Endodermal cell (in vitro differentiated cells): ENCODE measurements at regions not wholly inside any gene's neighbourhood (a gene's known extent, or its start where the extent isn't known, plus 50 kb on each side); places are given as distances from the start of the nearest gene placed in this dataset.

Experiments
- DNase-seq: peaks from one replicate; pipeline ENCODE4 v3.0.0-alpha.2; 2017
- H3K27ac ChIP-seq: 2 replicates; pipeline ENCODE4 v1.5.1; 2013; ENCODE audit warnings: mild to moderate bottlenecking, low read depth, low read length, moderate library complexity
- H3K27me3 ChIP-seq: 2 replicates; pipeline ENCODE4 v1.6.1; 2013; ENCODE audit warnings: mild to moderate bottlenecking, low read length, moderate library complexity; ENCODE audit not compliant: insufficient read depth, control insufficient read depth, poor library complexity, severe bottlenecking
- H3K36me3 ChIP-seq: 2 replicates; pipeline ENCODE4 v1.7.0; 2013; ENCODE audit warnings: mild to moderate bottlenecking, low read length, moderate library complexity; ENCODE audit not compliant: control insufficient read depth, insufficient read depth
- H3K4me1 ChIP-seq: one replicate; pipeline ENCODE4 v1.7.0; 2013; ENCODE audit warnings: low read length; ENCODE audit not compliant: control insufficient read depth, insufficient read depth
- H3K4me3 ChIP-seq: 2 replicates; pipeline ENCODE4 v1.5.1; 2013; ENCODE audit warnings: mild to moderate bottlenecking, low read length, moderate library complexity
- H3K9ac ChIP-seq: 2 replicates; pipeline ENCODE4 v1.6.1; 2013; ENCODE audit warnings: mild to moderate bottlenecking, low read length, moderate library complexity; ENCODE audit not compliant: poor library complexity, severe bottlenecking; ENCODE audit errors: extremely low read depth
- H3K9me3 ChIP-seq: 2 replicates; pipeline ENCODE4 v1.6.1; 2013; ENCODE audit warnings: mild to moderate bottlenecking, low read length, moderate library complexity; ENCODE audit not compliant: control insufficient read depth
- H3K27ac Mint-ChIP-seq: 2 replicates; pipeline ENCODE4 v1.8.0; 2020; ENCODE audit warnings: mixed read lengths
- H3K27me3 Mint-ChIP-seq: 2 replicates; pipeline ENCODE4 v1.8.0; 2021; ENCODE audit warnings: mild to moderate bottlenecking, mixed read lengths; ENCODE audit not compliant: insufficient read depth
- H3K36me3 Mint-ChIP-seq: 2 replicates; pipeline ENCODE4 v1.8.0; 2020; ENCODE audit warnings: low read depth, mixed read lengths
- H3K4me1 Mint-ChIP-seq: 2 replicates; pipeline ENCODE4 v1.8.0; 2020; ENCODE audit warnings: mixed read lengths
- H3K4me3 Mint-ChIP-seq: 2 replicates; pipeline ENCODE4 v1.8.0; 2020; ENCODE audit warnings: mild to moderate bottlenecking, moderate library complexity, mixed read lengths
- H3K9me3 Mint-ChIP-seq: 2 replicates; pipeline ENCODE4 v1.8.0; 2020; ENCODE audit warnings: mild to moderate bottlenecking, mixed read lengths
- WGBS, 2 experiments: methylation state at CpG; one replicate each; pipeline versions ENCODE4 v1.1.5 to v1.1.7; 2013; ENCODE audit warnings: missing lambda C conversion rate in 2 of 2, mixed read lengths in 1 of 2; ENCODE audit not compliant: insufficient coverage in 1 of 2, insufficient read length in 1 of 2; 5-methylcytosine and 5-hydroxymethylcytosine counted together
- TF ChIP-seq, protein P1 (sequence below): fragments of 200-600 bp; sonication (generic); conservative IDR thresholded peaks from 2 replicates; pipeline ENCODE4 v1.5.0; 2021; ENCODE audit warnings: antibody characterized with exemption, mild to moderate bottlenecking

DNA sequence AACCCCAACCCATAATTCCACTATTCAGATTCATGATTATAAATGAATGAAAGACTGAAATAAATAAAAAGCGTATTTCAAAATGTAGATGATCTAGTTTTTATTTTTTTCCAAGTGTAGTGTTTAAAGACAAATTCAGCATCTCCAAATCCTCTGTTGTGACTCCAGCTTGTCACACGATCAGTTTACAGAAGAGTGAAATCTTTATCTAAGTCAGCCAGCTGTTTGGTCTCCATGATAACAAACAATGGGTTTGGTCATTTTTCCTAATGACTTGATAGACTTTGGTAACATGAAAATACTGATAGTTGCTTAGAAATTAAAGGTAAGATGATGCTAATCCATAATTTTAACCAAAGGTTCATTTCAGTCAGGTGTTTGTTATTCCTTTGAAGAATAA, 114.5 kb upstream of the RASSF8 start:
- peaks cover 30% of the 10 kb centered on the region for H3K4me1 Mint-ChIP-seq
- Histone ChIP-seq H3K4me3 (peak overlapping the region; percentile 11), H3K4me1 (peaks cover 10% of the 10 kb centered on the region), H3K9ac (no peak overlapping the region), H3K36me3 (no peaks in the 10 kb centered on the region), H3K27ac (no peak overlapping the region), H3K27me3 (no peaks in the 10 kb centered on the region), H3K9me3 (no peaks in the 10 kb centered on the region)
- H3K9me3 Mint-ChIP-seq = peaks cover 3% of the 10 kb centered on the region
- TF ChIP-seq, protein P1, sequence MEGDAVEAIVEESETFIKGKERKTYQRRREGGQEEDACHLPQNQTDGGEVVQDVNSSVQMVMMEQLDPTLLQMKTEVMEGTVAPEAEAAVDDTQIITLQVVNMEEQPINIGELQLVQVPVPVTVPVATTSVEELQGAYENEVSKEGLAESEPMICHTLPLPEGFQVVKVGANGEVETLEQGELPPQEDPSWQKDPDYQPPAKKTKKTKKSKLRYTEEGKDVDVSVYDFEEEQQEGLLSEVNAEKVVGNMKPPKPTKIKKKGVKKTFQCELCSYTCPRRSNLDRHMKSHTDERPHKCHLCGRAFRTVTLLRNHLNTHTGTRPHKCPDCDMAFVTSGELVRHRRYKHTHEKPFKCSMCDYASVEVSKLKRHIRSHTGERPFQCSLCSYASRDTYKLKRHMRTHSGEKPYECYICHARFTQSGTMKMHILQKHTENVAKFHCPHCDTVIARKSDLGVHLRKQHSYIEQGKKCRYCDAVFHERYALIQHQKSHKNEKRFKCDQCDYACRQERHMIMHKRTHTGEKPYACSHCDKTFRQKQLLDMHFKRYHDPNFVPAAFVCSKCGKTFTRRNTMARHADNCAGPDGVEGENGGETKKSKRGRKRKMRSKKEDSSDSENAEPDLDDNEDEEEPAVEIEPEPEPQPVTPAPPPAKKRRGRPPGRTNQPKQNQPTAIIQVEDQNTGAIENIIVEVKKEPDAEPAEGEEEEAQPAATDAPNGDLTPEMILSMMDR = no peak
- H3K27me3 Mint-ChIP-seq = no peaks in the 10 kb centered on the region
- WGBS, 2 experiments = 27 to 57% methylated on average over 1 to 2 of the region's 2 CpGs
- DNase-seq = no peak
- H3K27ac Mint-ChIP-seq = peak overlapping the region; percentile 49
- H3K4me3 Mint-ChIP-seq = no peak overlapping the region
- H3K36me3 Mint-ChIP-seq = no peaks in the 10 kb centered on the region

DNA sequence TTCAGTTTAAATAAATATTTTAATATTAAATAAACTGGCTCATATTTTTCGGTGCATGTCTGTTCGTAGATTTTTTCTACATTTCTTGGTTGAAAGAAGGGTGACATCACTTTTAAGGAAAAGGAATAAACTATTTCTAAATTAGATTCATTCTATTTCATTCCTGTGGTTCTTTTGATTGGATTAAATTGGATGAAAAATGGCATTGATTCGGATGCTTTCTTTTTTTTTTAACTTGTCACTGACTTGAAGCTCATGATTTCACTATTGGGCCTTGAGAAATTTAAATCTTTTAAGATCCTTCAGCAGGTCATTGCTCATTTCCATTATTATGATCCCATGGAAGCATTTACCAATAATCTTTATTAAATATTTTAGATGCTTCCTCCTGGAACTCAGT, 113.1 kb upstream of the RASSF8 start:
- no peaks in the 10 kb centered on the region for H3K36me3 ChIP-seq
- H3K9ac ChIP-seq = no peak overlapping the region
- Mint-ChIP-seq H3K27ac (no peak overlapping the region), H3K4me1 (peaks cover 33% of the 10 kb centered on the region), H3K4me3 (no peak overlapping the region), H3K27me3 (no peaks in the 10 kb centered on the region), H3K36me3 (no peaks in the 10 kb centered on the region), H3K9me3 (peaks cover 3% of the 10 kb centered on the region)
- WGBS, 2 experiments = 100% methylated on average over 1 of the region's 3 CpGs; no CpG with 5 or more reads in 1 of the 2 experiments
- no peak overlapping the region for H3K4me3 ChIP-seq
- no peaks in the 10 kb centered on the region for H3K9me3 ChIP-seq
- no peak for DNase-seq
- peaks cover 13% of the 10 kb centered on the region for H3K4me1 ChIP-seq
- H3K27me3 ChIP-seq = no peaks in the 10 kb centered on the region
- TF ChIP-seq, protein P1 = no peak
- H3K27ac ChIP-seq = no peak overlapping the region

DNA sequence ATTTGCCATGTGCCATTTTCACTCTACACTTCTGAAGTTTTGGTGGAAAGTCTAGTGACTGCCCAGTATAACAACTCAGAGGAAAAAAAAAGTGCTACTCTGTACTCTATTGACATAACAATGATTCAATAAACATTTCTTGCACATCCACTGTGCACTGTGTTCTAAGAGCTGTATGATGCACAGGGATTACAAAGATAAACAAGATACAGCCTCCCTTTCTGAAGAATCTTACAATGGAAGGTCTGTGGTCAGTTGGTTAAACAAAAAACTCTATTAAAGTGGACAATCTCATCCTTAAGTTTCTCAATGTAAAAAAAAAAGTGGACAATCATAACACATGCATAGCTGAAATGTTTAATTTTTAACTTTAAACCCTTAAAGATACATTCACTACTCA, 105.7 kb upstream of the RASSF8 start:
- H3K27me3 ChIP-seq = no peaks in the 10 kb centered on the region
- H3K27ac ChIP-seq = no peak overlapping the region
- no peaks in the 10 kb centered on the region for H3K36me3 ChIP-seq
- H3K4me1 Mint-ChIP-seq = peaks cover 6% of the 10 kb centered on the region
- H3K4me1 ChIP-seq = peaks cover 3% of the 10 kb centered on the region
- H3K27ac Mint-ChIP-seq = no peak overlapping the region
- H3K27me3 Mint-ChIP-seq = no peaks in the 10 kb centered on the region
- no peak for DNase-seq
- no peak overlapping the region for H3K9ac ChIP-seq
- TF ChIP-seq, protein P1 = no peak
- no peaks in the 10 kb centered on the region for H3K9me3 ChIP-seq
- no peak overlapping the region for H3K4me3 Mint-ChIP-seq
- H3K9me3 Mint-ChIP-seq = peaks cover 2% of the 10 kb centered on the region
- no peaks in the 10 kb centered on the region for H3K36me3 Mint-ChIP-seq
- no peak overlapping the region for H3K4me3 ChIP-seq
